ENCODE measurements at regions not wholly inside any gene's neighbourhood (a gene's known extent, or its start where the extent isn't known, plus 50 kb on each side); places are given as distances from the start of the nearest gene placed in this dataset.

- H3K4me3 ChIP-seq (replicated peaks; ENCODE audit: low read depth, low read length): no peak overlapping the region
- peaks cover 1% of the 10 kb centered on the region for H3K27me3 ChIP-seq (replicated peaks; ENCODE audit: control insufficient read depth, insufficient read depth, low read length)
- no peak for TF ChIP-seq CTCF (IDR thresholded peaks at IDR 0.05; ENCODE audit: insufficient read depth, low read length, poor library complexity, severe bottlenecking)
- DNase-seq (ENCODE audit: extremely low read depth, insufficient read length): no peak
- no peaks in the 10 kb centered on the region for H3K36me3 ChIP-seq (ENCODE audit: control insufficient read depth, insufficient read depth, low read length)
Observed at GRCh38 chr1:38686167-38686926, 173.2 kb downstream of the RRAGC start.

- no peak overlapping the region for H3K4me3 ChIP-seq (replicated peaks; ENCODE audit: low read depth, low read length)
- DNase-seq (ENCODE audit: extremely low read depth, insufficient read length): no peak
- no peak for TF ChIP-seq CTCF (IDR thresholded peaks at IDR 0.05; ENCODE audit: insufficient read depth, low read length, poor library complexity, severe bottlenecking)
- no peaks in the 10 kb centered on the region for H3K36me3 ChIP-seq (ENCODE audit: control insufficient read depth, insufficient read depth, low read length)
- peaks cover 1% of the 10 kb centered on the region for H3K27me3 ChIP-seq (replicated peaks; ENCODE audit: control insufficient read depth, insufficient read depth, low read length)
Observed at GRCh38 chr1:38685388-38685787, 174.2 kb downstream of the RRAGC start.

GRCh38 chr1:38680801-38681510 is 178.6 kb downstream of the RRAGC start:
- no peak for DNase-seq (ENCODE audit: extremely low read depth, insufficient read length)
- Histone ChIP-seq H3K36me3 (ENCODE audit: control insufficient read depth, insufficient read depth, low read length) (no peaks in the 10 kb centered on the region), H3K4me3 (replicated peaks; ENCODE audit: low read depth, low read length) (no peak overlapping the region), H3K27me3 (replicated peaks; ENCODE audit: control insufficient read depth, insufficient read depth, low read length) (peaks cover 1% of the 10 kb centered on the region)
- no peak for TF ChIP-seq CTCF (IDR thresholded peaks at IDR 0.05; ENCODE audit: insufficient read depth, low read length, poor library complexity, severe bottlenecking)

GRCh38 chr1:38677756-38678155 is 181.8 kb downstream of the RRAGC start:
- no peak for DNase-seq (ENCODE audit: extremely low read depth, insufficient read length)
- Histone ChIP-seq H3K4me3 (replicated peaks; ENCODE audit: low read depth, low read length) (no peak overlapping the region), H3K27me3 (replicated peaks; ENCODE audit: control insufficient read depth, insufficient read depth, low read length) (no peaks in the 10 kb centered on the region), H3K36me3 (ENCODE audit: control insufficient read depth, insufficient read depth, low read length) (no peaks in the 10 kb centered on the region)
- TF ChIP-seq CTCF (IDR thresholded peaks at IDR 0.05; ENCODE audit: insufficient read depth, low read length, poor library complexity, severe bottlenecking): no peak

GRCh38 chr1:38677311-38677710 is 182.3 kb downstream of the RRAGC start:
- Histone ChIP-seq H3K36me3 (ENCODE audit: control insufficient read depth, insufficient read depth, low read length) (no peaks in the 10 kb centered on the region), H3K4me3 (replicated peaks; ENCODE audit: low read depth, low read length) (no peak overlapping the region), H3K27me3 (replicated peaks; ENCODE audit: control insufficient read depth, insufficient read depth, low read length) (no peaks in the 10 kb centered on the region)
- no peak for TF ChIP-seq CTCF (IDR thresholded peaks at IDR 0.05; ENCODE audit: insufficient read depth, low read length, poor library complexity, severe bottlenecking)
- DNase-seq (ENCODE audit: extremely low read depth, insufficient read length): no peak

Data from GM06990 (cell line).